ENCODE measurements at regions not wholly inside any gene's neighbourhood (a gene's known extent, or its start where the extent isn't known, plus 50 kb on each side); places are given as distances from the start of the nearest gene placed in this dataset.

- TF ChIP-seq CTCF (conservative IDR thresholded peaks at IDR 0.05; ENCODE audit: low read depth, low read length) (no peak), EZH2 (IDR thresholded peaks at IDR 0.05; ENCODE audit: borderline replicate concordance, low read depth, low read length, poor library complexity, severe bottlenecking) (no peak)
Observed at GRCh38 chr4:17203797-17204196, 305.4 kb upstream of the LDB2 start.
